LNCaP clone FGC (cell line): ENCODE measurements at regions not wholly inside any gene's neighbourhood (a gene's known extent, or its start where the extent isn't known, plus 50 kb on each side); places are given as distances from the start of the nearest gene placed in this dataset.

Experiments used
- DNase-seq: peaks from one replicate; pipeline ENCODE4 v3.0.0-alpha.2; 2011; ENCODE audit warnings: low read depth
- H3K4me3 ChIP-seq: 2 replicates; pipeline ENCODE4 v1.5.1; 2011; ENCODE audit warnings: mild to moderate bottlenecking, low read depth, low read length, control low read depth
- CTCF ChIP-seq: IDR thresholded peaks from 2 replicates; pipeline ENCODE4 v1.5.1; 2012; ENCODE audit warnings: mild to moderate bottlenecking; ENCODE audit not compliant: control insufficient read depth, insufficient read depth; ENCODE audit errors: extremely low read depth

GRCh38 chr12:125434936-125435443, 369.8 kb downstream of the AACS start:
- DNase-seq: no peak
- no peak for TF ChIP-seq CTCF
- H3K4me3 ChIP-seq: no peak overlapping the region

DNA sequence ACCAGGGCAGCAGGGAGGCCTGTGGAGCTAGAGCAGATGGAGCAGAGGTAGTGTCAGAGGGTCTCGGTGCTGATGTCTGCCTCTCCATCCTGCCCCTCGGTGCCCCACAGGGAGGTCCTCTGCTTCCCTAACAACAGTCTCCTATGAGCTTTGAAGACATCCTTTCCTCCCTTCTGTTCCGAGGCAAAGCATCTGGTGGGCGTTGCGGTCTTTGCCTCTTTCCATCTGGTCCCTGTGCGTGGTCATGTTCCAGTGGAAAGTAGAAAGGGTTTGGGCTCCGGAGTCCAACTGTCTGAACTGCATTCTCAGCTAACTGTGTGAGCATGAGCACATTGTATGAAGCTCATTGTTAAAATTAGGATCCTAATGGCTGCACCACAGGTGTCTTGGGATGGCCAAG, 370.6 kb downstream of the AACS start:
- no peak overlapping the region for H3K4me3 ChIP-seq
- DNase-seq: no peak
- TF ChIP-seq CTCF: no peak

- H3K4me3 ChIP-seq: no peak overlapping the region
- DNase-seq: no peak
- TF ChIP-seq CTCF: no peak
Observed at GRCh38 chr12:125436686-125437085, 371.5 kb downstream of the AACS start.

DNA sequence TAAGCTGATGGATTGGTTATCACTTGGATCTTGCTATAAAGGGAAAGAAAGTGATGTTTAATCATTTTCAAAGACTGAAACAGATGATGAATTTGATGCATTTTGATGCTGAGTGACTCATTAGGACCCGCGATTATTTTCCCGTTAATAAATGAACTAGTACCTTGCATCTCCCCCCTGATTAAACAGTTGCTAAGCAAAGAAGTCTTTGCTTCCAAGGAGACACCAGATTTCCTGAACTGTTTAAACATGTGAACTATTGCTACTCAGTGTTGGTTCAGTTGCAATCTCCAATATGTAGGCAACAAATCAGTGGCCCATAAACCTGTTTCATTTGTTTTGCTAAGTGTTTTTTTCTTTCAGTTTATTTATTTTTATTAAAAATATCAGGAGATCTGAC, 375.2 kb downstream of the AACS start:
- no peak for DNase-seq
- no peak for TF ChIP-seq CTCF
- no peak overlapping the region for H3K4me3 ChIP-seq

DNA sequence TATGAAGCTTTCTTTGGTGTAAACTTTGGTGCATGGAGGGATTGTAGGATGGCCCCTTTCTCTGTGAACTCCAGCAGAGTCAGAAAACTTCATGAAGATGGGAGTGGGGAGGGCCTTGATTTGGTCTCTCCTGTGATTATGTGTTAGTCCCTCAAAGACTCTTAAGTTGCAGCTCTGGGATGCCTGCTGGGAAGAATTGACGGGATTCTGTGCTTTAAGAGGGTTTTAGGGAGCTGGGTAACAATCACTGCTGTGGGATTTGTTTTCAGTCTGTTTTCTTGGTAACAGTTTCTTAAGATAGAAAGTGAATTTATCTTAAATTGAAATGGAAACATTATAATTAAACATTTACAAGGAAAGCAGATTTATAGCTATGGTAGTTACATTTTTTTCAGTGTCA, 378.1 kb downstream of the AACS start:
- no peak for DNase-seq
- H3K4me3 ChIP-seq: no peak overlapping the region
- TF ChIP-seq CTCF: no peak

GRCh38 chr12:125451408-125451807, 386.2 kb downstream of the AACS start:
- no peak overlapping the region for H3K4me3 ChIP-seq
- TF ChIP-seq CTCF: no peak
- no peak for DNase-seq

GRCh38 chr12:125453751-125454150, 388.5 kb downstream of the AACS start:
- TF ChIP-seq CTCF: no peak
- no peak for DNase-seq
- no peak overlapping the region for H3K4me3 ChIP-seq
